Neural progenitor cell (in vitro differentiated cells): ENCODE measurements at regions not wholly inside any gene's neighbourhood (a gene's known extent, or its start where the extent isn't known, plus 50 kb on each side); places are given as distances from the start of the nearest gene placed in this dataset.

Source experiments
- EZH2phosphoT487 ChIP-seq: fragments of 200-600 bp; sonication (generic); IDR thresholded peaks from 2 replicates; pipeline ENCODE4 v1.6.1; 2017; ENCODE audit warnings: antibody characterized with exemption
- TF ChIP-seq, protein P1 (sequence below): fragments of 200-600 bp; sonication (generic); IDR thresholded peaks from 2 replicates; pipeline ENCODE4 v1.5.1; 2017; ENCODE audit warnings: antibody characterized with exemption, mild to moderate bottlenecking

- TF ChIP-seq, protein P1, sequence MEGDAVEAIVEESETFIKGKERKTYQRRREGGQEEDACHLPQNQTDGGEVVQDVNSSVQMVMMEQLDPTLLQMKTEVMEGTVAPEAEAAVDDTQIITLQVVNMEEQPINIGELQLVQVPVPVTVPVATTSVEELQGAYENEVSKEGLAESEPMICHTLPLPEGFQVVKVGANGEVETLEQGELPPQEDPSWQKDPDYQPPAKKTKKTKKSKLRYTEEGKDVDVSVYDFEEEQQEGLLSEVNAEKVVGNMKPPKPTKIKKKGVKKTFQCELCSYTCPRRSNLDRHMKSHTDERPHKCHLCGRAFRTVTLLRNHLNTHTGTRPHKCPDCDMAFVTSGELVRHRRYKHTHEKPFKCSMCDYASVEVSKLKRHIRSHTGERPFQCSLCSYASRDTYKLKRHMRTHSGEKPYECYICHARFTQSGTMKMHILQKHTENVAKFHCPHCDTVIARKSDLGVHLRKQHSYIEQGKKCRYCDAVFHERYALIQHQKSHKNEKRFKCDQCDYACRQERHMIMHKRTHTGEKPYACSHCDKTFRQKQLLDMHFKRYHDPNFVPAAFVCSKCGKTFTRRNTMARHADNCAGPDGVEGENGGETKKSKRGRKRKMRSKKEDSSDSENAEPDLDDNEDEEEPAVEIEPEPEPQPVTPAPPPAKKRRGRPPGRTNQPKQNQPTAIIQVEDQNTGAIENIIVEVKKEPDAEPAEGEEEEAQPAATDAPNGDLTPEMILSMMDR = no peak
- TF ChIP-seq EZH2phosphoT487 = no peak
Observed at GRCh38 chr4:37757761-37758160, 68.7 kb upstream of the PGM2 start.
